Epithelial cell of esophagus (primary cell): ENCODE measurements at regions not wholly inside any gene's neighbourhood (a gene's known extent, or its start where the extent isn't known, plus 50 kb on each side); places are given as distances from the start of the nearest gene placed in this dataset.

Experiments
- DNase-seq: peaks from one replicate; pipeline ENCODE4 v3.0.0; 2010; ENCODE audit warnings: low read depth
- H3K4me3 ChIP-seq: 2 replicates; pipeline ENCODE4 v1.5.1; 2011; ENCODE audit warnings: mild to moderate bottlenecking, low read length, control low read depth
- CTCF ChIP-seq: IDR thresholded peaks from 2 replicates; pipeline ENCODE4 v1.5.1; 2011; ENCODE audit warnings: low read depth, mild to moderate bottlenecking, low read length, control low read depth, inconsistent platforms; ENCODE audit not compliant: insufficient read depth; ENCODE audit errors: missing control alignments

GRCh38 chr7:46855851-46856250 lies 726.1 kb downstream of the TNS3 start:
- DNase-seq, result no peak
- no peak overlapping the region for H3K4me3 ChIP-seq
- TF ChIP-seq CTCF, result no peak

GRCh38 chr7:46854958-46855473 lies 726.9 kb downstream of the TNS3 start:
- no peak overlapping the region for H3K4me3 ChIP-seq
- no peak for TF ChIP-seq CTCF
- peak; percentile 14 for DNase-seq

- DNase-seq, result no peak
- TF ChIP-seq CTCF, result no peak
- H3K4me3 ChIP-seq, result no peak overlapping the region
These were observed 728.5 kb downstream of the TNS3 start for GRCh38 chr7:46853451-46853850.

GRCh38 chr7:46852795-46853194 lies 729.1 kb downstream of the TNS3 start:
- TF ChIP-seq CTCF, result no peak
- H3K4me3 ChIP-seq, result no peak overlapping the region
- no peak for DNase-seq

- no peak for TF ChIP-seq CTCF
- no peak overlapping the region for H3K4me3 ChIP-seq
- DNase-seq, result no peak
These were observed 731.2 kb downstream of the TNS3 start for GRCh38 chr7:46850563-46851330.

- TF ChIP-seq CTCF, result no peak
These were observed 733.0 kb downstream of the TNS3 start for GRCh38 chr7:46848944-46849343.

GRCh38 chr7:46848311-46848710 lies 733.6 kb downstream of the TNS3 start:
- no peak for TF ChIP-seq CTCF
- H3K4me3 ChIP-seq, result no peak overlapping the region
- no peak for DNase-seq

More at GRCh38 chr7:46848944-46849343, 733.0 kb downstream of the TNS3 start:
- H3K4me3 ChIP-seq, result no peak overlapping the region
- DNase-seq, result no peak
